DOHH2 (cell line): ENCODE measurements at regions not wholly inside any gene's neighbourhood (a gene's known extent, or its start where the extent isn't known, plus 50 kb on each side); places are given as distances from the start of the nearest gene placed in this dataset.

Experiments used
- H3F3A ChIP-seq: fragments of 200-600 bp; sonication (generic), shearing (Covaris generic); 2 replicates; pipeline ENCODE4 v1.6.0; 2016; ENCODE audit warnings: antibody characterized with exemption, mild to moderate bottlenecking; ENCODE audit not compliant: control insufficient read depth, insufficient read depth
- H3K27ac ChIP-seq: fragments of 200-600 bp; sonication (generic); 2 replicates; pipeline ENCODE4 v1.5.1; 2014; ENCODE audit warnings: low read depth, mild to moderate bottlenecking, low read length, moderate library complexity
- H3K27me3 ChIP-seq: fragments of 200-600 bp; sonication (generic); 2 replicates; pipeline ENCODE4 v1.6.1; 2014; ENCODE audit warnings: mild to moderate bottlenecking, low read length, mixed read lengths; ENCODE audit not compliant: control insufficient read depth
- H3K36me3 ChIP-seq: fragments of 200-600 bp; sonication (generic); 2 replicates; pipeline ENCODE4 v1.6.1; 2014; ENCODE audit warnings: mild to moderate bottlenecking, low read length, moderate library complexity, mixed read lengths; ENCODE audit not compliant: control insufficient read depth
- H3K4me1 ChIP-seq: fragments of 200-600 bp; sonication (generic); 2 replicates; pipeline ENCODE4 v1.6.1; 2014; ENCODE audit warnings: mild to moderate bottlenecking, low read length, mixed read lengths; ENCODE audit not compliant: control insufficient read depth
- H3K4me2 ChIP-seq: fragments of 200-600 bp; sonication (generic); 2 replicates; pipeline ENCODE4 v1.6.0; 2014; ENCODE audit warnings: mild to moderate bottlenecking, low read length, moderate library complexity
- H3K4me3 ChIP-seq: fragments of 200-600 bp; sonication (generic); 2 replicates; pipeline ENCODE4 v1.5.1; 2014; ENCODE audit warnings: mild to moderate bottlenecking, low read length, mixed read lengths
- H3K79me2 ChIP-seq: fragments of 200-600 bp; sonication (generic); 2 replicates; pipeline ENCODE4 v1.6.1; 2014; ENCODE audit warnings: mild to moderate bottlenecking, low read length, mixed read lengths; ENCODE audit not compliant: control insufficient read depth
- H3K9me2 ChIP-seq: fragments of 200-600 bp; sonication (generic); replicated peaks from 2 replicates; pipeline ENCODE4 v1.6.1; 2014; ENCODE audit warnings: mild to moderate bottlenecking, low read length, mixed read lengths; ENCODE audit not compliant: control insufficient read depth
- H3K9me3 ChIP-seq: fragments of 200-600 bp; sonication (generic); 2 replicates; pipeline ENCODE4 v1.6.1; 2014; ENCODE audit warnings: antibody characterized with exemption, low read length, mixed read lengths; ENCODE audit not compliant: control insufficient read depth, insufficient read depth
- H4K20me1 ChIP-seq: fragments of 200-600 bp; sonication (generic); 2 replicates; pipeline ENCODE4 v1.6.0; 2014; ENCODE audit warnings: low read depth, mild to moderate bottlenecking, antibody characterized with exemption, low read length, moderate library complexity; ENCODE audit not compliant: control insufficient read depth, insufficient read depth
- EZH2phosphoT487 ChIP-seq: fragments of 200-600 bp; sonication (generic); IDR thresholded peaks from 2 replicates; pipeline ENCODE4 v1.6.1; 2017; ENCODE audit warnings: borderline replicate concordance, mild to moderate bottlenecking, antibody characterized with exemption, low read length, moderate library complexity, mixed read lengths
- TF ChIP-seq, protein P1 (sequence below): fragments of 200-600 bp; sonication (generic); IDR thresholded peaks from one replicate; pipeline ENCODE4 v1.5.1; 2014; ENCODE audit warnings: antibody characterized with exemption, mild to moderate bottlenecking, low read depth, low read length; ENCODE audit not compliant: poor library complexity, severe bottlenecking

DNA sequence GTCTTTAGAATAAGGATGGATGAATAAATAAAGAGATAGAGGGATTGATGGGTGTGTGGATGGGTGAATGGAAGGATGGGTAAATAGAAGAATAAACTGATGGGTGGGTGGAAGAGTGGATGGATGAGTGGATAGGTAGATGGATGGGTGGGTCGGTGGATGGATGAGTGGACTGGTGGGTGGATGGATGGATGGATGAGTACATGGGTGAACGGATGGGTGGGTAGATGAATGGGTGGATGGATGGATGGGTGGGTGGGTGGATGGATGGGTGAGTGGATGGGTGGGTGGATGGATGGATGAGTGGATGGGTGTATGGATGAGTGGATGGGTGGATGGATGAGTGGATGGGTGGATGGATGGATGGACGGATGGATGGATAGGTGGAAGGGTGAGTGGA is 65.7 kb upstream of the FOXC1 start:
- no peaks in the 10 kb centered on the region for H3K79me2 ChIP-seq
- H3K4me3 ChIP-seq, result no peak overlapping the region
- H4K20me1 ChIP-seq, result no peaks in the 10 kb centered on the region
- no peaks in the 10 kb centered on the region for H3K36me3 ChIP-seq
- no peak for TF ChIP-seq EZH2phosphoT487
- TF ChIP-seq, protein P1, sequence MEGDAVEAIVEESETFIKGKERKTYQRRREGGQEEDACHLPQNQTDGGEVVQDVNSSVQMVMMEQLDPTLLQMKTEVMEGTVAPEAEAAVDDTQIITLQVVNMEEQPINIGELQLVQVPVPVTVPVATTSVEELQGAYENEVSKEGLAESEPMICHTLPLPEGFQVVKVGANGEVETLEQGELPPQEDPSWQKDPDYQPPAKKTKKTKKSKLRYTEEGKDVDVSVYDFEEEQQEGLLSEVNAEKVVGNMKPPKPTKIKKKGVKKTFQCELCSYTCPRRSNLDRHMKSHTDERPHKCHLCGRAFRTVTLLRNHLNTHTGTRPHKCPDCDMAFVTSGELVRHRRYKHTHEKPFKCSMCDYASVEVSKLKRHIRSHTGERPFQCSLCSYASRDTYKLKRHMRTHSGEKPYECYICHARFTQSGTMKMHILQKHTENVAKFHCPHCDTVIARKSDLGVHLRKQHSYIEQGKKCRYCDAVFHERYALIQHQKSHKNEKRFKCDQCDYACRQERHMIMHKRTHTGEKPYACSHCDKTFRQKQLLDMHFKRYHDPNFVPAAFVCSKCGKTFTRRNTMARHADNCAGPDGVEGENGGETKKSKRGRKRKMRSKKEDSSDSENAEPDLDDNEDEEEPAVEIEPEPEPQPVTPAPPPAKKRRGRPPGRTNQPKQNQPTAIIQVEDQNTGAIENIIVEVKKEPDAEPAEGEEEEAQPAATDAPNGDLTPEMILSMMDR, result no peak
- H3K27me3 ChIP-seq, result no peaks in the 10 kb centered on the region
- no peaks in the 10 kb centered on the region for H3K4me1 ChIP-seq
- no peaks in the 10 kb centered on the region for H3K9me3 ChIP-seq
- H3K27ac ChIP-seq, result no peak overlapping the region
- no peaks in the 10 kb centered on the region for H3K9me2 ChIP-seq
- no peak overlapping the region for H3K4me2 ChIP-seq
- no peaks in the 10 kb centered on the region for H3F3A ChIP-seq

GRCh38 chr6:1544603-1545002 is 65.1 kb upstream of the FOXC1 start:
- Histone ChIP-seq H3K4me3 (no peak overlapping the region), H3F3A (no peaks in the 10 kb centered on the region), H3K9me3 (no peaks in the 10 kb centered on the region), H3K36me3 (no peaks in the 10 kb centered on the region), H4K20me1 (no peaks in the 10 kb centered on the region), H3K9me2 (no peaks in the 10 kb centered on the region), H3K27me3 (no peaks in the 10 kb centered on the region), H3K27ac (no peak overlapping the region), H3K4me1 (no peaks in the 10 kb centered on the region), H3K79me2 (no peaks in the 10 kb centered on the region), H3K4me2 (no peak overlapping the region)
- TF ChIP-seq, protein P1, result no peak
- TF ChIP-seq EZH2phosphoT487, result no peak

DNA sequence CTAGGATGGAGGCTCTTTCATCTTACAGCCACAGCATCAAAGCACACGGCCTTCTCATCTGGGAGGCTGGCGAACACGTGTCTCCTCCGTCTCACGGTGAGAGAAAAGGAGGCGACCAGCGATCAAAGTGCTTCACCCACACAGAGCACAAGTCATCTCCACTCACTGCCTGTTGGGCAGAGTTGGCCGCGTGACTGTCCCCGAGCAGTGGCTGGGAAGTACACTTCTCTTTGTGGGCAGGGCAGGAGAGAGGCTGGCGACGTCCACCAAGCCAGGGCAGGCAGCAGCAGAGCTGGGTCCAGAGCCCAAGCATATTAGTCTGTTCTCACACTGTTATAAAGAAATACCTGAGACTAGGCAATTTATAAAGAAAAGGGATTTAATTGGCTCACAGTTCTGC is 64.1 kb upstream of the FOXC1 start:
- H3K27me3 ChIP-seq, result no peaks in the 10 kb centered on the region
- no peaks in the 10 kb centered on the region for H3K9me2 ChIP-seq
- no peaks in the 10 kb centered on the region for H4K20me1 ChIP-seq
- no peaks in the 10 kb centered on the region for H3K79me2 ChIP-seq
- H3K27ac ChIP-seq, result no peak overlapping the region
- no peaks in the 10 kb centered on the region for H3F3A ChIP-seq
- no peaks in the 10 kb centered on the region for H3K4me1 ChIP-seq
- H3K36me3 ChIP-seq, result no peaks in the 10 kb centered on the region
- H3K4me2 ChIP-seq, result no peak overlapping the region
- H3K4me3 ChIP-seq, result no peak overlapping the region
- TF ChIP-seq EZH2phosphoT487, result no peak
- TF ChIP-seq, protein P1, result no peak
- no peaks in the 10 kb centered on the region for H3K9me3 ChIP-seq

DNA sequence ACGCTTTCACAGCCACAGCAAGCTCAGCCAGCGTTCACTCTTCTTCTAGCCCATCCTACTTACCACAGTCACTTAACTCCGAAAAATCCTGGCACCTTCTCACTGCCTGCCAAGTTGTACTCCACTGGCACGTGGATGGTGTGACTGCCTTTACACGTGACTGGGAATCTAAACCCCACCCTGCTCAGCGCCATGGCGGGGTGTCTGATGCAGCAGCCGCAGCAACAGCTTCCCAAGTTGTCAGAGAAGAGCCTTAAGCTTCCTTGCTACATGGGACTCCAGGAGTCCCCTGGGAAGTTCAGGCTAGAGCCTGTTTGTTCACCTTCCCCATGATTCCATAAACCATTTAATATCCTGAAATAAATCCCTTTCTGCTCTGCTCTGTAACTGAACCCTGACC is 61.9 kb upstream of the FOXC1 start:
- Histone ChIP-seq H3K4me3 (no peak overlapping the region), H3K27ac (no peak overlapping the region), H3K27me3 (no peaks in the 10 kb centered on the region), H4K20me1 (no peaks in the 10 kb centered on the region), H3K9me2 (no peaks in the 10 kb centered on the region), H3K79me2 (no peaks in the 10 kb centered on the region), H3K9me3 (no peaks in the 10 kb centered on the region), H3F3A (no peaks in the 10 kb centered on the region), H3K4me2 (no peak overlapping the region), H3K36me3 (no peaks in the 10 kb centered on the region), H3K4me1 (no peaks in the 10 kb centered on the region)
- TF ChIP-seq, protein P1, result no peak
- no peak for TF ChIP-seq EZH2phosphoT487
